ENCODE measurements at regions not wholly inside any gene's neighbourhood (a gene's known extent, or its start where the extent isn't known, plus 50 kb on each side); places are given as distances from the start of the nearest gene placed in this dataset.

DNA sequence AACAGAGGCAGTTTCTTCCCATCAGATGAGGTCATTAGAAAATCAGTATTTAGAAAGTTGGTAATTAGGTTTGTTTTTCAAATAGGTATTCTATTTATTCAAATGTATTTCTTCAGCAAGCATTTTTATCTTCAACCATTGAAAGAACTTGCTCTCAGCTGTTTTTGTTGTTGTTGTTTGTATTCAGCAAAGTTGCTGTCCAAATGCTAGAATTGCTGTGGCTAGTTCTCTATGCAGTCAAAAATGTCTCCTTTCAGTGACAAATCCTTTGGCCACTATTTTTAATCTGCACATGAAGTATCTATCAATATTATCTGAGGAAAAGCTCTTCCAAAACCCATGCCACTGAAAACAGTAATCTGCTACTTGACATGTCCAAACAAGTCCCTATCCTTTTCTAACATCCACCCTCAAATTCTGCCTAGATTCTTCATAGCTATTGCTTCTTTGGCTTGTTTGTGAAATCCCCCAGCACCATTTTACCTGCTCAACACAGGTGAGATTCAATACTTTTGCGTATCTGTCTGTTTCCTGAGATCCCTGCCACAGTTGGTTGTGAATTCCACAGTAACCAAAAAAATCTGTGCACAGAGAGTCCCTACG, 1005.4 kb downstream of the GRIK2 start:
- intact Hi-C loops (cut with micrococcal nuclease) = no loop called here
- Mint-ChIP-seq H3K27me3 (no peaks in the 10 kb centered on the region), H3K36me3 (ENCODE audit: low read depth) (no peaks in the 10 kb centered on the region)

DNA sequence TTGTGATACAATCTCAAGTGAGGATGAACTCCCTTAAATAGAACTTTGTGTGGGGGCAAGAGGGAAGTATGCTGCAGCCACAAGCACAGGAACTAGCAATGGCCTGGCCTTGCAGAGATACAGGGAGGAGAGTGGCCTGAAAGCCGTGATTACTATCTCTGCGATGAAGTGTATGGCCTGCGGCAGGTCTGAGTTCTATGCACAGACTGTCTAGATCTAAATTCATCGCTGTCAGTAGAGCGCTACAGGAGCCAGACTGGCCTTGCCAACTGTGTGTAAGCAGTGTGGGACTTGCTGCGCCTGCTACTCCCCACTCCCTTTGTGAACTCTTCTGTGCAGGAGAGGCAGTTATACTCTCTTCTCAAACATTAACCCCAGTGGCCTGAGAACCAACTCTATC, 997.0 kb downstream of the GRIK2 start:
- Mint-ChIP-seq H3K27ac (no peak overlapping the region), H3K4me3 (no peak overlapping the region), H3K36me3 (ENCODE audit: low read depth) (no peaks in the 10 kb centered on the region), H3K4me1 (no peaks in the 10 kb centered on the region), H3K9me3 (peaks cover 3% of the 10 kb centered on the region), H3K27me3 (no peaks in the 10 kb centered on the region)
- intact Hi-C loops (cut with micrococcal nuclease) = no loop called here
- DNase-seq = no peak

More for the DNA sequence above, 1005.4 kb downstream of the GRIK2 start:
- Mint-ChIP-seq H3K4me1 (no peaks in the 10 kb centered on the region), H3K9me3 (peaks cover 4% of the 10 kb centered on the region), H3K4me3 (no peak overlapping the region), H3K27ac (no peak overlapping the region)
- no peak for DNase-seq

DNA sequence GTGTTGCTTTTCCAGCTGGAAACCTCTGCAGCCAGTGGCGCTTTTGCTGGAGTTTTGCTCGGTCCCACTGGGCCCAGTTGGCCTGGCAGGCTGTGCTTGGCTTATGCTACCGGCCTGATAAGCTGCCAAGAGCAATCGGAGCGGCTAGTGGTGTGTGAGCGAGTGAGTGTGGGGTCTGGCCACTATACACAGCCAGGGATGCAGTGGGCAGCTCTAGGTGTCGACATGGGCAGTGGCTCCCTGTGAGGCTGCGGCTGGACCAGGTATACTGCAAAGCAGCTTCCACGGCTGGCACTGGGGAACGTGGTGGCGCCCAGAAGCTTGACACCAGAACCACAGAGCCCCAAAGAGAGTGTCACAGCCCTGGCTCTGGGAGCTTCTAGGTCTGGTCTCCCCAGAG, 996.5 kb downstream of the GRIK2 start:
- no peak overlapping the region for H3K27ac Mint-ChIP-seq
- no peaks in the 10 kb centered on the region for H3K36me3 Mint-ChIP-seq (ENCODE audit: low read depth)
- intact Hi-C loops (cut with micrococcal nuclease) = no loop called here
- peaks cover 3% of the 10 kb centered on the region for H3K9me3 Mint-ChIP-seq
- no peaks in the 10 kb centered on the region for H3K4me1 Mint-ChIP-seq
- H3K4me3 Mint-ChIP-seq = no peak overlapping the region
- H3K27me3 Mint-ChIP-seq = no peaks in the 10 kb centered on the region
- DNase-seq = no peak

DNA sequence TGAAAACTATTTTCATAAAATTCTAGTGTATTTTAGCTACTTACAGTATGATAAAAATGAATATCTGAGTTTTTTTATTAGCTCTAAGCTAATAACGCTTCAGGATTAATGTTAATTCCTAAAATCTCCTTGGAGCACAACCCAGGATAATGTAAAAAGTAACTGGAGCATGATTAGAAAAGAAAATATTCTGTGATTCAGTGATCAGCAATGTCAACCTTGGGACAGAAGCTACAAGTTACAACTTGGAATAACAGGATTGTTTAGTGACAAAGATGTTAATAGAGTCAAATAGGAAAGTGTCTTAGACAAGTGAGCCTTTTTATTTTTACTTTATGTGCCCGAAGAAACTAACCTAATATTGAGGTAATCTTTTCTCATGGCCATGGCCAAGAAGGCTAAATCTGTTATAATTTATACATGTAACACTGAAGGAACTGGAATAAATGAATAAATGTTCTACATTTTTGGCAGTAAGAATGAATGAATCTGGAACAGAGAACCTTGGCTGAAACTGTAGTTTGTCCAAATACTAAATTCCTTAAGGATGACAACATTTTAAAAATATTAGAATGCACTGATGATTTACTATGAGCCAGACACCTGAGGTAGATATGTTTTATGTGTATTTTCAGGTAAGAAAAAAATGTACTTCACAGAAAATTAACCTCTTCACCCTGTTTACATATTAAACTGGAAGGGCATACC, 994.0 kb downstream of the GRIK2 start:
- no peaks in the 10 kb centered on the region for H3K36me3 Mint-ChIP-seq (ENCODE audit: low read depth)
- no peaks in the 10 kb centered on the region for H3K4me1 Mint-ChIP-seq
- no peak for DNase-seq
- H3K9me3 Mint-ChIP-seq = no peaks in the 10 kb centered on the region
- no peak overlapping the region for H3K4me3 Mint-ChIP-seq
- H3K27ac Mint-ChIP-seq = no peak overlapping the region
- intact Hi-C loops (cut with micrococcal nuclease) = no loop called here
- no peaks in the 10 kb centered on the region for H3K27me3 Mint-ChIP-seq

DNA sequence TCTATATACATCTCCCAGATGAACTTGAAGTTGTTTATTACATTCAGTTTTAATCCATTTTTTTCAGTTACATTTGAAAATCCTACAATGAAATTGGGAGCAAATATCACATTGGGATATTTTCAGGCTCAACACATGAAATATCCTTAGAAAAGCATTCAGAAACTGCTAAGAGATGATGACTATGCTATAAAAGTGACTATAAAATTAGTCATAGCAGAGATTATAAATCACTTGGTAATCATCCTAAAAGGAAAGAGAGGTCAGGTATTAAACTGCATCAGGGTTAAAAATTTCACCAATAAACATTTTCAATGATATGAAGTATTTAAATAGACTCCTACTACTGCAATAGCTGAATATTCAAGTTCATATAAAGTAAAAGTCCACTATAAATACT, 987.7 kb downstream of the GRIK2 start:
- no peak overlapping the region for H3K4me3 Mint-ChIP-seq
- H3K27me3 Mint-ChIP-seq = no peaks in the 10 kb centered on the region
- no peak overlapping the region for H3K27ac Mint-ChIP-seq
- no peaks in the 10 kb centered on the region for H3K4me1 Mint-ChIP-seq
- DNase-seq = no peak
- no peaks in the 10 kb centered on the region for H3K9me3 Mint-ChIP-seq
- no peaks in the 10 kb centered on the region for H3K36me3 Mint-ChIP-seq (ENCODE audit: low read depth)
- intact Hi-C loops (cut with micrococcal nuclease) = no loop called here

DNA sequence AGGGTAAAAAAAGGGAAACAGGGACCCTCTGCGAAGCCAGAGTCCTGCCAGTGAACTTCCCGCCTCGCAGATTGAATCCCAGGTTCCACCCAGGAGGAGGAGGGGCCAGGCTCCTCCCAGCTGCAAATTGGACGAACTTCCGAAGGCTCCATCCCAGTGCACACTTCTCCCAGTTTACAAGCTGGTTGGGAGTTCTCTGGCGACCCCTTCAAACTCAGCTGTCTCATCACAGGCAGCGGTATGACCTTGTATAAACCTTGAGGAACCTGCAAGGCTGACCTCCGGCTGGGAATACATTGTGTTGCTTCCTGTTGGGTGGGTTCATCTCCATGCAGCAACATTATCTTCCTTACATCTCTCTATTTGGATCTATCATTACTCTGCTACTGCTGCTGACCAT, 962.7 kb downstream of the GRIK2 start:
- Mint-ChIP-seq H3K4me3 (no peak overlapping the region), H3K4me1 (no peaks in the 10 kb centered on the region), H3K27me3 (no peaks in the 10 kb centered on the region), H3K9me3 (no peaks in the 10 kb centered on the region), H3K27ac (no peak overlapping the region), H3K36me3 (ENCODE audit: low read depth) (no peaks in the 10 kb centered on the region)
- intact Hi-C loops (cut with micrococcal nuclease) = no loop called here
- DNase-seq = no peak

DNA sequence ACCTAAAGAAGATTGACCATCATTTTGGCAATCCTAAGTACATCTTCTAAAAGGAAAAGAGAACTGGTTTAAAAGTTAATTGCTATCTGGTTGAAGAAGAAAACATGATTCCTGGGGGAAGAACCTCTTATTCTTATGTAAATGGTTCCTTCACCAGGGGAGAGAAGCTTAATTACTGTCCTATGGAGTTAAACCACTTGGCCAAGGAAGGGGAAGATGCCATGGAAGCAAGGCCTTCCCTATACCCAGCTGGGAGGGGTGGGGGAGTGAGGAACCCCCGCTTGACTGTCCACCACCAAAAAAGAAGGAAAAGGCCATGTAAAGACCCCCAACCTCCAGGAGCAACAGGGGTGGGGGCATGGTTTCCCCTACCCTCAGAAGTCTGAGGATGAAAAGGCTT, 962.1 kb downstream of the GRIK2 start:
- Mint-ChIP-seq H3K36me3 (ENCODE audit: low read depth) (no peaks in the 10 kb centered on the region), H3K9me3 (no peaks in the 10 kb centered on the region), H3K4me3 (no peak overlapping the region), H3K27me3 (no peaks in the 10 kb centered on the region), H3K27ac (no peak overlapping the region), H3K4me1 (no peaks in the 10 kb centered on the region)
- no peak for DNase-seq
- intact Hi-C loops (cut with micrococcal nuclease) = no loop called here

DNA sequence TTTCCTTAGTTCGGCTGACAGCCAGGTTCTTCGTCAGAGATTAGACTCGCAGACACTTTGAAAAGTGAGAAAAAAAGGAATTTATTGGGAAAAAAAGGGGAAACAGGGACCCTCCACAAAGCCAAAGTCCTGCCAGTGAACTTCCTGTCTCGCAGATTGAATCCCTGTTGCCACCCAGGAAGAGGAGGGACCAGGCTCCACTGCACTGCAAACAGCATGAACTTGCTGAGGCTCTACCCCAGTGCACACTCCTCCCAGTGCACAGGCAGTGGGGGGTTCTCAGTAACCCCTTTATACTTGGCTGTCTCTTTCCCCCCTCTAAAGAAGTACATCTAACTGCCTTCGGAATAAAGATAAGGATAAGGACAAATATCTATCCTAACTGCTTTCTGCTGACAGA, 959.0 kb downstream of the GRIK2 start:
- intact Hi-C loops (cut with micrococcal nuclease) = no loop called here
- Mint-ChIP-seq H3K4me3 (no peak overlapping the region), H3K27me3 (no peaks in the 10 kb centered on the region), H3K4me1 (no peaks in the 10 kb centered on the region), H3K9me3 (no peaks in the 10 kb centered on the region), H3K27ac (no peak overlapping the region), H3K36me3 (ENCODE audit: low read depth) (no peaks in the 10 kb centered on the region)
- no peak for DNase-seq

DNA sequence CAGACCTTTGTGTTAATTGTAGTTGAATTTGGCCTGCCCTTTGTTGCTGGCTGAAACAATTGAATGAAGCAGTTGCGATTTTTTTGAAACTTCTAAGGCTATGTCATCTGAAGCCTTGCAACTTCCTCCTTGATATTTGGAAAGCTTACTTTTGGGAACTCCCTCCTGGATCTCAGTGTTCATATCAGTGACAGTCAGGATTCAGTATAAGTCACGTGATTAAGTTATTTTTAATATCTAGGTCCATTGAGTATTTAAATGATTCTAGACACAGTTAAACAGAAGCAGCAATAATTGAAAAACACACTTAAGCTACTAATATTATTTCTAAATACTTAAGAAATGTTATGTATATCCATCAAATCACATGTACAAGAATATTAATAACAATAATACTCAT, 951.3 kb downstream of the GRIK2 start:
- Mint-ChIP-seq H3K27ac (no peak overlapping the region), H3K4me3 (no peak overlapping the region)
- intact Hi-C loops (cut with micrococcal nuclease) = no loop called here

DNA sequence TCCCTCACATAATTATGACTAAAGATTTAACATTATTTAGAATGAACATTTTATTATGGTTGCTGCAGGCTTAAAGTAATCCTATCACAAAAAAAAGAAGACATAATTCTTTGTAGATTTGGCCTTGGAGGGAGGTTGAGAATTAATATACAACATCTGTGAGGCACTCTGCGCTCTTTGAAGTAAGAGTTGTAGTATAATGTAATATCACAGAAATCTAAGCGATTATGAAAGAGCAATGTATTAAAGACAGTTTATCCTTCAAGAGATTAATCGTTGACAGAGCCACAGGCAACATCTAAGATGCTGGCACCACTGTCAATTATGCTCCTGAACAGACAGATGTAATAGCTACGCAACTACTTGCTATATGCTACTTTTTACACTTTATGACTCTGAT, 946.8 kb downstream of the GRIK2 start:
- H3K4me3 Mint-ChIP-seq = no peak overlapping the region
- no peak overlapping the region for H3K27ac Mint-ChIP-seq
- no peaks in the 10 kb centered on the region for H3K4me1 Mint-ChIP-seq
- no peaks in the 10 kb centered on the region for H3K27me3 Mint-ChIP-seq
- intact Hi-C loops (cut with micrococcal nuclease) = no loop called here
- no peaks in the 10 kb centered on the region for H3K9me3 Mint-ChIP-seq
- no peak for DNase-seq
- no peaks in the 10 kb centered on the region for H3K36me3 Mint-ChIP-seq (ENCODE audit: low read depth)

More for the DNA sequence above, 951.3 kb downstream of the GRIK2 start:
- no peak for DNase-seq
- Mint-ChIP-seq H3K4me1 (no peaks in the 10 kb centered on the region), H3K36me3 (ENCODE audit: low read depth) (no peaks in the 10 kb centered on the region), H3K27me3 (no peaks in the 10 kb centered on the region), H3K9me3 (no peaks in the 10 kb centered on the region)

DNA sequence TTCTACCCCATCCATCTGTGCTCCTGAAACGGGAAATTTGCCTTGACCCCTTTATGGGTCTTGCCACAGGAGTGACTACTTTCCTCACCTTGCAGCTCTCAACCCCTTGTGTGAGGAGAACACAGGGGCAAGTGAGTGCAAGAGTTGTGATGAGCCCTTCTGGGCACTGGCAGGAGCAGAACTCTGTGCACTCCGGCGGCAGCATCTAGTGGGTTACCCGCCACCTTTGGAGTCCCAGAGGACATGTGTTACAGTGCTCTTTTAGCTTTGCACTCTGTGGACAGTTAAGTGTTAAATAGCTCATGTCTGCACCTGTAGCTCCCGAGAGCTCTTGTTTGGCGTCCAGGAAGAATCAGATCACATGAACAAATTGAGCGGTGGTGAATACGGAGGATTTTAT, 940.2 kb downstream of the GRIK2 start:
- Mint-ChIP-seq H3K27me3 (no peaks in the 10 kb centered on the region), H3K4me3 (no peak overlapping the region), H3K9me3 (no peaks in the 10 kb centered on the region), H3K4me1 (no peaks in the 10 kb centered on the region), H3K27ac (no peak overlapping the region), H3K36me3 (ENCODE audit: low read depth) (no peaks in the 10 kb centered on the region)
- no peak for DNase-seq
- intact Hi-C loops (cut with micrococcal nuclease) = no loop called here

DNA sequence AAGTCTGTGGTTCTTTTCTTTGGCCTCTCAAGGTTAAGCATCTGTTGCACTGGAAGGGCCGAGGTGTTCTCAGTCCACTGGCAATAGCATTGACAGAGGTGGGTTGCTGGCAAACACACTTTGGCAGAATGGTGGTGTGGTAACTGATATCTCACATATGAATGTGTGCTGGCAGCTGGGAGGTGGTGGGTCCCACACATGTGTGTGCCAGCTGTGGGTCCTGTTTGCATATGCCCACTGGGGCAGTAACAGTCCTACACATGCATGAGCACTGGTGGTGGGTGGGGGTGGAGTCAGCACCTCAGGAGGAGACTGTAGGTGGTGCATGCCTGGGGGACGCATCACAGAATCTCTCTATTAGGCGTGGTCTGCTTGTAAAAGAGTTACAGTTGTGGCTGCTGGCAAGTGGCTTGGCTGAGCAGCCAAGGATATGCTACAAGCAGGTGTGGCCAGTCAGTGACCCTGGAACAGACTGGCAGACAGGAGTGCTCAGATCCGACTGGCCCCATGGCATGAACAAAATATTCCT, 934.3 kb downstream of the GRIK2 start:
- H3K4me3 Mint-ChIP-seq = no peak overlapping the region

DNA sequence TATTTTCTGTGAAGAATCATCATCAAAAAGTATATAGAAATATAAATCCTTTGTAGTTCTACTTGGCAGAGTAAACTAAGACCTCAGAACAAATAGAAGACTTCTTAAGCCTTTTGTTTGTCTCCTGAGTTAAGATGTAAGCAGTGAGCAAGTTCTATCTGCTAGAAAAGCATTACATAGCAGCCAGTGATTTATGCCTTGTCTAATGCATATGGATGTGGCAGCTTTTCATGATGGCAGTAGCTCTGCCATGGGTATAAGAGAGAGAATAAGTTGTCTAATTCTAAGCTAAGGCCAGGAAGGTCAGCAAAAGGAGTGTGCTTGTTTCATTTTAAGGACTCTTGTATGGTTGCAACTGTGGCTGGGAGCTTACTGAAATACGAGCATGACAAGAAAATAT, 920.2 kb downstream of the GRIK2 start:
- no peak overlapping the region for H3K27ac Mint-ChIP-seq
- H3K36me3 Mint-ChIP-seq (ENCODE audit: low read depth) = no peaks in the 10 kb centered on the region
- intact Hi-C loops (cut with micrococcal nuclease) = no loop called here
- H3K27me3 Mint-ChIP-seq = no peaks in the 10 kb centered on the region
- no peaks in the 10 kb centered on the region for H3K9me3 Mint-ChIP-seq
- DNase-seq = no peak
- no peak overlapping the region for H3K4me3 Mint-ChIP-seq
- H3K4me1 Mint-ChIP-seq = no peaks in the 10 kb centered on the region

More for the DNA sequence above, 934.3 kb downstream of the GRIK2 start:
- no peaks in the 10 kb centered on the region for H3K4me1 Mint-ChIP-seq
- H3K36me3 Mint-ChIP-seq (ENCODE audit: low read depth) = no peaks in the 10 kb centered on the region
- intact Hi-C loops (cut with micrococcal nuclease) = no loop called here
- H3K9me3 Mint-ChIP-seq = peaks cover 4% of the 10 kb centered on the region
- no peak overlapping the region for H3K27ac Mint-ChIP-seq
- H3K27me3 Mint-ChIP-seq = no peaks in the 10 kb centered on the region
- DNase-seq = no peak

DNA sequence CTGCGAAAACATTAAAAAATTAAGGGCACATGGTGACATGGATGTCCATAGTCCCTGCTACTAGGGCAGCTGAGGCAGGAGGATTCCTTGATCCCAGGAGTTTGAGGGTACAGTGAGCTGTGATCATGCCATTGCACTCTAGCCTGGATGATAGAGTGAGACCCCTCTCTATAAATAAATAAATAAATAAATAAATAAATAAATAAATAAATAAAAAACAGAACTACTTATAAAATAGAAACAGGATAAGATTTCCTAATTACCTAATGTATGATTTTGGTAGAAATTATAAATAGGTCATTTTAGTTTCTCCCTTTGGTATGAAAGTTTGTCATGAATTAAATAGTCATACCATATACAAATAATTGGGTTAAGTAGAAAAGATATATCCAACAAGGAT, 916.2 kb downstream of the GRIK2 start:
- Mint-ChIP-seq H3K4me3 (no peak overlapping the region), H3K36me3 (ENCODE audit: low read depth) (no peaks in the 10 kb centered on the region), H3K9me3 (peaks cover 5% of the 10 kb centered on the region), H3K4me1 (no peaks in the 10 kb centered on the region), H3K27me3 (no peaks in the 10 kb centered on the region), H3K27ac (no peak overlapping the region)
- no peak for DNase-seq
- intact Hi-C loops (cut with micrococcal nuclease) = no loop called here

DNA sequence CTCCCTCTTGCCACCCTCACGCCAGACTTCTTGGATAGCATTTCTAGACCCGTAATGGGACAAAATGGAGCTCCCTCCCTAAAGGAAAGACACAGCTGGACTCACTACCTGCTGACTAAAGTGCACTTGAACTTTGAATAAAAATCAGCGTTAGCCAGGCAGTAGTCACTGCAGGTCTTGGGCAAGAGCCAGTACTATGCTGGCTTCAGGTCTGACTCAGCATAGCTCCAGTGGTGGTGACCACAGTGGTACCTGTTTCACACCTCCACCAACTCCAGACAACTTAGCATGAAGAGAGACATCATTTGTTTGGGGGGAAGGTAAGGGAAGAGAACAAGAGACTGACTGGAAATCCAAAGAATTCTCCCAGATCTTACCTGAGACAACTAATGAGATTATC, 906.8 kb downstream of the GRIK2 start:
- no peak for DNase-seq
- no peaks in the 10 kb centered on the region for H3K4me1 Mint-ChIP-seq
- H3K36me3 Mint-ChIP-seq (ENCODE audit: low read depth) = no peaks in the 10 kb centered on the region
- no peak overlapping the region for H3K4me3 Mint-ChIP-seq
- no peak overlapping the region for H3K27ac Mint-ChIP-seq
- H3K27me3 Mint-ChIP-seq = no peaks in the 10 kb centered on the region
- H3K9me3 Mint-ChIP-seq = no peaks in the 10 kb centered on the region
- intact Hi-C loops (cut with micrococcal nuclease) = no loop called here
